SK-N-SH treated with all-trans-retinoic acid at 6 μM for 48 hours (cell line): ENCODE measurements at regions not wholly inside any gene's neighbourhood (a gene's known extent, or its start where the extent isn't known, plus 50 kb on each side); places are given as distances from the start of the nearest gene placed in this dataset.
A peak's percentile ranks its signal among the peaks of the same experiment; 100 is the strongest.

ENCODE experiments used
- ATAC-seq: fragments of 200-7000 bp; cut with Tn5 transposase; 3 replicates; pipeline ENCODE4 v1.9.1; 2020; ENCODE audit warnings: mild to moderate bottlenecking, moderate library complexity
- ARNTL ChIP-seq: fragments of 450-650 bp; formaldehyde crosslinking; IDR thresholded peaks from 2 replicates; pipeline ENCODE4 v1.5.0; 2020; ENCODE audit warnings: low read depth, mild to moderate bottlenecking, moderate library complexity, borderline replicate concordance
- BACH2 ChIP-seq: fragments of 250-450 bp; sonication (Bioruptor Pico); IDR thresholded peaks from 2 replicates; pipeline ENCODE4 v1.9.0; 2021; ENCODE audit warnings: mild to moderate bottlenecking, borderline replicate concordance
- ESRRG ChIP-seq: fragments of 250-450 bp; sonication (Bioruptor Pico); IDR thresholded peaks from 2 replicates; pipeline ENCODE4 v1.6.1; 2021; ENCODE audit warnings: mild to moderate bottlenecking
- GLIS3 ChIP-seq: fragments of 250-450 bp; sonication (Bioruptor Pico); IDR thresholded peaks from 2 replicates; pipeline ENCODE4 v1.5.0; 2020; ENCODE audit warnings: mild to moderate bottlenecking, moderate library complexity
- ISL1 ChIP-seq: fragments of 250-450 bp; sonication (Bioruptor Pico); IDR thresholded peaks from 2 replicates; pipeline ENCODE4 v2.1.2; 2022; ENCODE audit warnings: mild to moderate bottlenecking, moderate library complexity
- OSR1 ChIP-seq: fragments of 250-450 bp; sonication (Bioruptor Pico); IDR thresholded peaks from 2 replicates; pipeline ENCODE4 v1.8.0; 2022; ENCODE audit warnings: moderate library complexity, mild to moderate bottlenecking, inconsistent platforms
- POU6F1 ChIP-seq: fragments of 250-450 bp; sonication (Bioruptor Pico); IDR thresholded peaks from 2 replicates; pipeline ENCODE4 v1.8.0; 2021; ENCODE audit warnings: low read depth, mild to moderate bottlenecking, moderate library complexity, borderline replicate concordance
- PPARA ChIP-seq: fragments of 250-450 bp; sonication (Bioruptor Pico); IDR thresholded peaks from 2 replicates; pipeline ENCODE4 v1.5.0; 2020; ENCODE audit warnings: mild to moderate bottlenecking, borderline replicate concordance
- RARB ChIP-seq: fragments of 250-450 bp; sonication (Bioruptor Pico); IDR thresholded peaks from 2 replicates; pipeline ENCODE4 v1.8.0; 2021; ENCODE audit warnings: mild to moderate bottlenecking, moderate library complexity
- SNAI2 ChIP-seq: fragments of 250-450 bp; sonication (Bioruptor Pico); IDR thresholded peaks from 2 replicates; pipeline ENCODE4 v1.5.0; 2020; ENCODE audit warnings: mild to moderate bottlenecking, moderate library complexity
- TCF4 ChIP-seq: fragments of 250-450 bp; sonication (Bioruptor Pico); IDR thresholded peaks from 2 replicates; pipeline ENCODE4 v1.8.0; 2021; ENCODE audit warnings: mild to moderate bottlenecking, moderate library complexity, borderline replicate concordance
- TSHZ2 ChIP-seq: fragments of 250-450 bp; sonication (Bioruptor Pico); IDR thresholded peaks from 2 replicates; pipeline ENCODE4 v1.5.0; 2020; ENCODE audit warnings: mild to moderate bottlenecking, moderate library complexity
- ZC3H10 ChIP-seq: fragments of 250-450 bp; sonication (Bioruptor Pico); IDR thresholded peaks from 2 replicates; pipeline ENCODE4 v1.5.1; 2021; ENCODE audit warnings: mild to moderate bottlenecking, moderate library complexity
- ZFP30 ChIP-seq: fragments of 450-650 bp; formaldehyde crosslinking; IDR thresholded peaks from 2 replicates; pipeline ENCODE4 v1.5.0; 2022; ENCODE audit warnings: mild to moderate bottlenecking, moderate library complexity
- ZNF565 ChIP-seq: fragments of 450-650 bp; formaldehyde crosslinking; conservative IDR thresholded peaks from 2 replicates; pipeline ENCODE4 v1.5.0; 2020; ENCODE audit warnings: low read depth, mild to moderate bottlenecking, moderate library complexity
- ZNF70 ChIP-seq: fragments of 450-650 bp; formaldehyde crosslinking; IDR thresholded peaks from 2 replicates; pipeline ENCODE4 v1.5.0; 2020; ENCODE audit warnings: mild to moderate bottlenecking, moderate library complexity
- ZNF8 ChIP-seq: fragments of 450-650 bp; formaldehyde crosslinking; IDR thresholded peaks from 2 replicates; pipeline ENCODE4 v1.5.0; 2020; ENCODE audit warnings: mild to moderate bottlenecking, moderate library complexity
- TF ChIP-seq, protein P1 (sequence below): fragments of 250-450 bp; sonication (Bioruptor Pico); IDR thresholded peaks from 2 replicates; pipeline ENCODE4 v1.5.1; 2020; ENCODE audit warnings: low read depth, mild to moderate bottlenecking, moderate library complexity
- TF ChIP-seq, protein P2 (sequence below): fragments of 250-450 bp; sonication (Bioruptor Pico); IDR thresholded peaks from 2 replicates; pipeline ENCODE4 v1.5.1; 2021; ENCODE audit warnings: mild to moderate bottlenecking, moderate library complexity
- TF ChIP-seq, protein P3 (sequence below): fragments of 250-450 bp; sonication (Bioruptor Pico); IDR thresholded peaks from 2 replicates; pipeline ENCODE4 v1.8.0; 2020; ENCODE audit warnings: mild to moderate bottlenecking, moderate library complexity, borderline replicate concordance

- peak; percentile 86 for ATAC-seq
- TF ChIP-seq ZNF70 (no peak), ISL1 (CRISPR knock-in tag) (peak; percentile 17; the same call in 1 of the 2 replicates), TCF4 (0 out of 2 replicates have a peak, but pooled peaks have one; percentile 13)
These were observed 594.6 kb upstream of the BRINP1 start for GRCh38 chr9:119963798-119964372.

DNA sequence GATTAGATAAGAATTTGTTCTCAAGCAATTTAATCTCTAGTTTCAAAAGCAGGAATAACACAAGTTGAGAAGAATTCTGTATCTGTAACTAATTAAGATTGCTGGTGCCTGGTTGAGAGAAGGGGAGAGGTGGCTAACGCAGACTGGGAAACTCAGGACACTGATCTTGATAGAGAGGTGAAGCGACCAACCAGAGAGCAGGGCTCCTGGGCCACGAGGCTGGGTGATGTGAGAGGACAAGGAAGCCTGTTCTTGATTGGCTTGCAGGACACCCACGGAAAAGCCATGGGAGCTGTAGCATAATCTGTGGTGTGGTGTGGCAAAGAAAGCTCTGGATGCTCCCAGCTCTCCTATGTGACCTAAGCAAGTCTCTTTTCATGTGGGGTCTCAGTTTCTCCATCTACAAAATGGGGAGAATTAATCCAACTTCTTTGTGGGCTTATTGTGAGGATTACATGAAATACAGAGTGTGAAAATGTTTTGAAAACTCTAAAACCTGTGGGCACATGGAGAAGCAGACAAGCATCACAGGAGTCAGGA lies 594.1 kb upstream of the BRINP1 start:
- peak; percentile 93 for ATAC-seq
- TF ChIP-seq ZFP30 (CRISPR knock-in tag) (no peak), OSR1 (no peak), ESRRG (no peak), TSHZ2 (CRISPR knock-in tag) (no peak), ARNTL (CRISPR knock-in tag) (no peak), SNAI2 (no peak), RARB (no peak)
- TF ChIP-seq, protein P1, sequence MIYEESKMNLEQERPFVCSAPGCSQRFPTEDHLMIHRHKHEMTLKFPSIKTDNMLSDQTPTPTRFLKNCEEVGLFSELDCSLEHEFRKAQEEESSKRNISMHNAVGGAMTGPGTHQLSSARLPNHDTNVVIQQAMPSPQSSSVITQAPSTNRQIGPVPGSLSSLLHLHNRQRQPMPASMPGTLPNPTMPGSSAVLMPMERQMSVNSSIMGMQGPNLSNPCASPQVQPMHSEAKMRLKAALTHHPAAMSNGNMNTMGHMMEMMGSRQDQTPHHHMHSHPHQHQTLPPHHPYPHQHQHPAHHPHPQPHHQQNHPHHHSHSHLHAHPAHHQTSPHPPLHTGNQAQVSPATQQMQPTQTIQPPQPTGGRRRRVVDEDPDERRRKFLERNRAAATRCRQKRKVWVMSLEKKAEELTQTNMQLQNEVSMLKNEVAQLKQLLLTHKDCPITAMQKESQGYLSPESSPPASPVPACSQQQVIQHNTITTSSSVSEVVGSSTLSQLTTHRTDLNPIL (CRISPR knock-in tag): no peak
- TF ChIP-seq, protein P2, sequence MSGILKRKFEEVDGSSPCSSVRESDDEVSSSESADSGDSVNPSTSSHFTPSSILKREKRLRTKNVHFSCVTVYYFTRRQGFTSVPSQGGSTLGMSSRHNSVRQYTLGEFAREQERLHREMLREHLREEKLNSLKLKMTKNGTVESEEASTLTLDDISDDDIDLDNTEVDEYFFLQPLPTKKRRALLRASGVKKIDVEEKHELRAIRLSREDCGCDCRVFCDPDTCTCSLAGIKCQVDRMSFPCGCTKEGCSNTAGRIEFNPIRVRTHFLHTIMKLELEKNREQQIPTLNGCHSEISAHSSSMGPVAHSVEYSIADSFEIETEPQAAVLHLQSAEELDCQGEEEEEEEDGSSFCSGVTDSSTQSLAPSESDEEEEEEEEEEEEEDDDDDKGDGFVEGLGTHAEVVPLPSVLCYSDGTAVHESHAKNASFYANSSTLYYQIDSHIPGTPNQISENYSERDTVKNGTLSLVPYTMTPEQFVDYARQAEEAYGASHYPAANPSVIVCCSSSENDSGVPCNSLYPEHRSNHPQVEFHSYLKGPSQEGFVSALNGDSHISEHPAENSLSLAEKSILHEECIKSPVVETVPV (CRISPR knock-in tag): no peak

DNA sequence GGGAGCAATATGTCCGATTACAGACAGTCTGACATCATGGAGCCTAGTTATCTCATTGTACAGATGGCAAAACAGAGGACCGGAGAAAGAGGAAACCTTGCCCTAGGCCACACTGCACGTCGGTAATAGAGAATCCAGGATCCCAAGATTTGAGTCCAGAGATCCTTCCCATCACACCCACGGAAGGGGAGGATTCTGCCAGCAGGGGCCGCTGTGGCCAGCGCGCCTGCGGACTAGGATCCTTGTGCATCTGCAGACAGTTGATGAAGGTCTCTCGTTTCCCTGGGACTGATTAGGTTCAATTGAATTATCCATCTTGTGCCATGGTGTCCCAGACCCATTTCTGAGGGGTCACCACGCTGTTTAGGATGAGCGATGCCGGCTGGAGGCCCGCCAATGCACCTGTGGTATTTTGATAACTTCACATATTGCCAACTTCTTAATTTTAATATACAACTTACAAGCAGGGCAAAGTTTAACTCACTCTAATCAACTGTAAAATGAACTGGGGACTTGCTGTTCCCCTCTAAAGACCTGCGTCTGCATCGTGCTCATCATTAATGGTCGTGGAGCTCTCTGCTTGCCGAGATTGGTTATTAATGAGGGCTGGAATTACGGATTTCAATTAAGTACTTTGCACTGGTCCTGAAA lies 592.7 kb upstream of the BRINP1 start:
- ATAC-seq: peak; percentile 70
- TF ChIP-seq ARNTL (CRISPR knock-in tag) (no peak), ZFP30 (CRISPR knock-in tag) (no peak), ZNF8 (no peak), POU6F1 (CRISPR knock-in tag) (no peak), ISL1 (CRISPR knock-in tag) (no peak), OSR1 (no peak), GLIS3 (CRISPR knock-in tag) (no peak), TCF4 (no peak), PPARA (CRISPR knock-in tag) (no peak), SNAI2 (no peak), ZNF565 (CRISPR knock-in tag) (no peak), ZNF70 (no peak), ZC3H10 (no peak), BACH2 (no peak)
- TF ChIP-seq, protein P2 (CRISPR knock-in tag): no peak
- TF ChIP-seq, protein P3, sequence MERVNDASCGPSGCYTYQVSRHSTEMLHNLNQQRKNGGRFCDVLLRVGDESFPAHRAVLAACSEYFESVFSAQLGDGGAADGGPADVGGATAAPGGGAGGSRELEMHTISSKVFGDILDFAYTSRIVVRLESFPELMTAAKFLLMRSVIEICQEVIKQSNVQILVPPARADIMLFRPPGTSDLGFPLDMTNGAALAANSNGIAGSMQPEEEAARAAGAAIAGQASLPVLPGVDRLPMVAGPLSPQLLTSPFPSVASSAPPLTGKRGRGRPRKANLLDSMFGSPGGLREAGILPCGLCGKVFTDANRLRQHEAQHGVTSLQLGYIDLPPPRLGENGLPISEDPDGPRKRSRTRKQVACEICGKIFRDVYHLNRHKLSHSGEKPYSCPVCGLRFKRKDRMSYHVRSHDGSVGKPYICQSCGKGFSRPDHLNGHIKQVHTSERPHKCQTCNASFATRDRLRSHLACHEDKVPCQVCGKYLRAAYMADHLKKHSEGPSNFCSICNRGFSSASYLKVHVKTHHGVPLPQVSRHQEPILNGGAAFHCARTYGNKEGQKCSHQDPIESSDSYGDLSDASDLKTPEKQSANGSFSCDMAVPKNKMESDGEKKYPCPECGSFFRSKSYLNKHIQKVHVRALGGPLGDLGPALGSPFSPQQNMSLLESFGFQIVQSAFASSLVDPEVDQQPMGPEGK (CRISPR knock-in tag): no peak
- TF ChIP-seq, protein P1 (CRISPR knock-in tag): no peak
